HEK293T (cell line): ENCODE measurements at regions not wholly inside any gene's neighbourhood (a gene's known extent, or its start where the extent isn't known, plus 50 kb on each side); places are given as distances from the start of the nearest gene placed in this dataset.

ENCODE experiments used
- CTCF ChIA-PET: fragments of 350-600 bp; formaldehyde crosslinking; extraction: SDS; loops from one replicate; lab custom pipeline; 2021; ENCODE audit warnings: antibody characterized with exemption, inconsistent platforms; lab: Yijun Ruan, JAX
- POLR2A ChIA-PET: fragments of 350-600 bp; formaldehyde crosslinking; extraction: SDS; loops from one replicate; lab custom pipeline; 2020; ENCODE audit warnings: antibody characterized with exemption, inconsistent platforms; lab: Yijun Ruan, JAX
- DNase-seq: peaks from one replicate; pipeline ENCODE4 v3.0.0; 2012; ENCODE audit warnings: mixed read lengths; ENCODE audit errors: extremely low spot score
- ARNT ChIP-seq: fragments of 450-650 bp; IDR thresholded peaks from 2 replicates; pipeline ENCODE4 v1.6.1; 2017; ENCODE audit warnings: mild to moderate bottlenecking
- BHLHE40 ChIP-seq: fragments of 450-650 bp; IDR thresholded peaks from 2 replicates; pipeline ENCODE4 v1.6.1; 2016; ENCODE audit warnings: mild to moderate bottlenecking, moderate library complexity, borderline replicate concordance
- CTBP1 ChIP-seq: fragments of 450-650 bp; IDR thresholded peaks from 2 replicates; pipeline ENCODE4 v1.6.1; 2016; ENCODE audit warnings: borderline replicate concordance
- ELF4 ChIP-seq: fragments of 450-650 bp; IDR thresholded peaks from 2 replicates; pipeline ENCODE4 v1.6.1; 2017; ENCODE audit warnings: antibody characterized with exemption
- FOXA1 ChIP-seq: fragments of 450-650 bp; IDR thresholded peaks from 2 replicates; pipeline ENCODE4 v1.6.1; 2016; ENCODE audit warnings: mild to moderate bottlenecking
- FOXK2 ChIP-seq: fragments of 450-650 bp; IDR thresholded peaks from 2 replicates; pipeline ENCODE4 v1.6.1; 2016; ENCODE audit warnings: mild to moderate bottlenecking
- FOXM1 ChIP-seq: fragments of 450-650 bp; IDR thresholded peaks from 2 replicates; pipeline ENCODE4 v1.6.1; 2017; ENCODE audit warnings: mild to moderate bottlenecking, borderline replicate concordance
- HDGF ChIP-seq: fragments of 450-650 bp; IDR thresholded peaks from 2 replicates; pipeline ENCODE4 v1.6.1; 2017; ENCODE audit warnings: antibody characterized with exemption, borderline replicate concordance
- L3MBTL2 ChIP-seq: fragments of 450-650 bp; conservative IDR thresholded peaks from 2 replicates; pipeline ENCODE4 v1.6.1; 2016; ENCODE audit warnings: mild to moderate bottlenecking
- LEF1 ChIP-seq: fragments of 450-650 bp; IDR thresholded peaks from 2 replicates; pipeline ENCODE4 v1.6.1; 2017; ENCODE audit warnings: mild to moderate bottlenecking, borderline replicate concordance
- NFRKB ChIP-seq: fragments of 450-650 bp; IDR thresholded peaks from 2 replicates; pipeline ENCODE4 v1.6.1; 2016; ENCODE audit warnings: mild to moderate bottlenecking, moderate library complexity
- SP1 ChIP-seq: fragments of 450-650 bp; IDR thresholded peaks from 2 replicates; pipeline ENCODE4 v1.6.1; 2017
- SUZ12 ChIP-seq: fragments of 450-650 bp; IDR thresholded peaks from 2 replicates; pipeline ENCODE4 v1.6.1; 2016; ENCODE audit warnings: mild to moderate bottlenecking
- TARDBP ChIP-seq: fragments of 450-650 bp; IDR thresholded peaks from 2 replicates; pipeline ENCODE4 v1.6.1; 2016
- ZNF384 ChIP-seq: fragments of 450-650 bp; IDR thresholded peaks from 2 replicates; pipeline ENCODE4 v1.6.1; 2016
- TF ChIP-seq, protein P1 (sequence below): fragments of 450-650 bp; IDR thresholded peaks from 2 replicates; pipeline ENCODE4 v1.6.1; 2016

DNA sequence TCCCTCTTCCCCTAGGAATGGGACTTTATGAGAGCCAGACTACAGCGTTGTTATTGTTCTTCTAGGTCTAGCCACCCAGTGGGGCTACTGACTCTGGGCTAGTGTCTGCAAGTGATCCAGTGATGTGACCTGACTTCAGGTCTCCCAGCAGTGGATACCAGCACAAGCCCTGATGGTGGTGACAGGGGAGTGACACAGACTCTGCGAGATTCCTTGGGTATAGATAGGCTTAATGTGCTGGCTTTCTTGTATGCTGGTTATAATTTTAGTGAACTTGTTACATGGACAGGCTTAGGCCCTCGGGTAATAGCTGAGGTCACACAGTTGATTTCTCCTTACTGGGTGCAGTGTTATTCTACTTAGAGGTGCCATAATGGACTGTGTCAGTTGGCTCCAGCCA lies 106.9 kb downstream of the TBC1D30 start:
- TF ChIP-seq FOXK2 = no peak
- no peak for TF ChIP-seq BHLHE40
- no peak for TF ChIP-seq FOXA1
- TF ChIP-seq ARNT = no peak
- no peak for TF ChIP-seq L3MBTL2
- TF ChIP-seq HDGF = no peak
- TF ChIP-seq FOXM1 = no peak
- TF ChIP-seq TARDBP = no peak
- TF ChIP-seq LEF1 = no peak
- no peak for DNase-seq
- CTCF ChIA-PET = no interaction called here
- POLR2A ChIA-PET = no interaction called here

DNA sequence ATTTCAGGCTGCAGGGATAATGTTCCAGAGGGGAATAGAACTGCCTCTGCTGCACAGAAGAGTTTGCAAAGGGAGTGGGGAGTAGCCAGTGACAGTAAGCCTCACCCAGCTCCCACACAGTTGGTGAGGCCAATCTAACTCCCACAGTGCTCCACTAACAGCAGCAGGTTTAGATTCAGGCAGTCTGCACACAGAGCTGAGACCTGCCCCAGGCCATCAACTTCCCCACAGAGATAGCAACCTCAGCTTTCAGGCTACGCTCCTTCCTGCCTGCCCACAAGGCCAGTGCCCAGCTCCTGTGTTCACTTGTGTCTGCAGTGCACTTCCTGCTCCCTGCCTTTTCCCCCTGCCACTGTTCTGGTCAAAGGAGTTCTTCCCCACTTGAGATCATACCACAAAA lies 107.5 kb downstream of the TBC1D30 start:
- TF ChIP-seq ARNT (no peak), L3MBTL2 (no peak), SUZ12 (no peak), LEF1 (no peak), ELF4 (no peak), NFRKB (no peak)
- DNase-seq = no peak
- POLR2A ChIA-PET = interaction anchor here (1.1 kb wide), 1 partner anchor 12 kb away, joined by 3 read pairs; no protein-coding TSS in a partner anchor
- CTCF ChIA-PET = no interaction called here

DNA sequence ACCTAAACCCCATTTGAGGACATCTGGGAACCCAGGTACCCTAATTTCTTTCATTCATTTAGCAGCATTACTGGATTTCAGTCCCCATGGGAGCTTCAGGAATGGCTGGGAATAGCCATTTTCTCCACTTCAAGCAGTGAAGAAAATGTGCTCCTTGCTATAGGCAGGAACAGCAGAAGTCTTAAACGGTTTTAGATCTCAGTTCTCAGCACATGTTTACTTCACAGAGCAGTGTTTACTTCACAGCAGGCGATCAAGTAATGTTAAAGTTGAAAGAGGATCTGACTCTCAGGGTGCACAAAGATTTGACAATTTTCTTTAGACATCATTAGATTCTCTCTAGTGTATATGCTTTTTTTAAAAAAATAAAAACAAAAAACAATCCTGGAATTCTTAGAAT lies 109.3 kb downstream of the TBC1D30 start:
- TF ChIP-seq HDGF = no peak
- no peak for TF ChIP-seq ZNF384
- no peak for TF ChIP-seq LEF1
- no peak for TF ChIP-seq FOXM1
- TF ChIP-seq, protein P1, sequence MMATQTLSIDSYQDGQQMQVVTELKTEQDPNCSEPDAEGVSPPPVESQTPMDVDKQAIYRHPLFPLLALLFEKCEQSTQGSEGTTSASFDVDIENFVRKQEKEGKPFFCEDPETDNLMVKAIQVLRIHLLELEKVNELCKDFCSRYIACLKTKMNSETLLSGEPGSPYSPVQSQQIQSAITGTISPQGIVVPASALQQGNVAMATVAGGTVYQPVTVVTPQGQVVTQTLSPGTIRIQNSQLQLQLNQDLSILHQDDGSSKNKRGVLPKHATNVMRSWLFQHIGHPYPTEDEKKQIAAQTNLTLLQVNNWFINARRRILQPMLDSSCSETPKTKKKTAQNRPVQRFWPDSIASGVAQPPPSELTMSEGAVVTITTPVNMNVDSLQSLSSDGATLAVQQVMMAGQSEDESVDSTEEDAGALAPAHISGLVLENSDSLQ = no peak
- no peak for TF ChIP-seq FOXA1
- TF ChIP-seq L3MBTL2 = no peak
- no peak for TF ChIP-seq BHLHE40
- TF ChIP-seq FOXK2 = no peak
- TF ChIP-seq CTBP1 = no peak
- no peak for TF ChIP-seq NFRKB
- TF ChIP-seq ARNT = no peak
- TF ChIP-seq SUZ12 = no peak
- TF ChIP-seq TARDBP = no peak
- no peak for TF ChIP-seq ELF4
- TF ChIP-seq SP1 = no peak
- POLR2A ChIA-PET = no interaction called here
- DNase-seq = no peak
- CTCF ChIA-PET = no interaction called here

DNA sequence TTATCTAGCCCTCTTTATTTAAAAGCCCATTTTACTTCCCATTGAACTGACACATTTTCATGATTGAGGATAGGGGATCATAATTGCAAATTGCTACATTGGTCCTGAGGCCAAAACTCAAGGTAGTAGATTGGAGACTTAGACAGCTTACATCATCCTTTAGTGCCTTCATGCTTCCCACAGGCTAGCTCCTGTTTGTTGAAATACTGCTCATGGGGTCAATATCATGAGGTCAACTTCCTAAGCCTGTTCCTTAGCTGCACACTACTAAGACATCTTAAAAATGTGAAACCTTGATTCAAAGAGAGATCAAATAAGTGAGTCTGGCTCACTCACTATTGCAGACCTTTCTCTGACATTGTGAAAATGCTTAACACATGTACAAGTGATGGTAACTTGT lies 113.0 kb downstream of the TBC1D30 start:
- ChIA-PET POLR2A (no interaction called here), CTCF (no interaction called here)
- no peak for DNase-seq
- no peak for TF ChIP-seq FOXA1
- TF ChIP-seq, protein P1 = no peak
- no peak for TF ChIP-seq ZNF384
- TF ChIP-seq FOXM1 = no peak
- TF ChIP-seq CTBP1 = no peak
- no peak for TF ChIP-seq ELF4
- TF ChIP-seq HDGF = no peak
- TF ChIP-seq L3MBTL2 = no peak
- no peak for TF ChIP-seq TARDBP
- no peak for TF ChIP-seq LEF1

DNA sequence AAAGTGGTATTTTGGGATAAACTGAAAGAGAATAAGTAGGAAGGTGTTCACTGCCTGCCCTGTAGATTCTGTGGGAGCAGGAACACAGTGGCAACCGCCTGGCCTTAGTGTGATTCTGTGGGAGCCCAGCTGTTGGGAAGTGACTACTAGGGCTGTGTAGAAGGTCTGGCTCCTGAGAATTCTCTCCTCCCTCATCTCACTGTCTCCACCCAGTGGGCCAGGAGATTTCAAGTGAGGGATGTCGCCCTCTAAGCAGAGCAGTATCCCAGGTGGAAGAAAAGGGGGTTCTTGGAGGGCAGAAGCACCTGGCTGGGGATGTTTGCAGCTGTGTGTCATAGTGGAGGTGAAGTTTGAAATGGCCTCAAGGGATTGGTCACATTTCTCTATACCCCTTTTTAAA lies 113.7 kb downstream of the TBC1D30 start:
- ChIA-PET POLR2A (no interaction called here), CTCF (no interaction called here)
- TF ChIP-seq ARNT (no peak), ZNF384 (no peak), SP1 (no peak), TARDBP (no peak), L3MBTL2 (no peak), LEF1 (no peak), BHLHE40 (no peak), CTBP1 (no peak), NFRKB (no peak), ELF4 (no peak), SUZ12 (no peak), HDGF (no peak), FOXK2 (no peak), FOXM1 (no peak), FOXA1 (no peak)
- TF ChIP-seq, protein P1 = no peak
- no peak for DNase-seq

DNA sequence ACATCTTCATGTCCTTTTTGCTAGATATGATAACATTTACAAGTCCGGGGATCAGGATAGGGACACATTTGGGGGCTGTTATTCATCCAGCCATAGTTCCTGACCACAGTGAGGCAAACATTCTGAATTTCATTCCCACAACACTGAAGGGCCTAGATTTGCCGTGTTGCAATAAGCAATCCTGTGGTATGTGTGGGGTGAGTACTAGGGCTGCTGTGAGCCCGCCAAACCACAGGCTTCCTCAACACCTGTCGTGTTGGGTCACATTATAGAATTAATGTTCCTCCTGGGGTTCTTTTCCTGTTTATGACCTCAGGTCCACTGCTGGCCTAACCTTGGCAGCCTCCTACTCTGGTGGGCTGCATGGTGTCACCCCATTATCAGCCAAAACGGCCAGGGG lies 119.2 kb downstream of the TBC1D30 start:
- TF ChIP-seq FOXM1 = no peak
- no peak for TF ChIP-seq NFRKB
- DNase-seq = no peak
- POLR2A ChIA-PET = no interaction called here
- CTCF ChIA-PET = no interaction called here

DNA sequence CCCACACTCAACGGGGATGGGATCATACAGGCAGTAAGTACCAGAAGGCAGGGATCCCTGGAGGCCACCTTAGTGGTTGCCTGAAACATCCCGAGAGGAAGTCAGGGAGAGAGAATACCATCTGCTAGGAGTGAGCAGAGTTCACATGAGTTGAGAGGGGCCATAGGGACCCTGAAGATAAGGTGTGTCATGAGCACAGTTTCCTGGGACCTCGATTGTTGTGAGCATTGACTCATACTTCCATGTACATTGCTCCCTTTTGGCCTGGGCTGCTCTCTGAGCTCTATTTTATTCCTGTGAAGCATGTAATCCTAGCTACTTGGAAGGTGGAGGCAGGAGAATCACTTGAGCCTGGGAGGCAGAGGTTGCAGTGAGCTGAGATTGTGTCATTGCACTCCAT lies 120.5 kb downstream of the TBC1D30 start:
- ChIA-PET POLR2A (interaction anchor here (0.7 kb wide), 1 partner anchor 13 kb away, joined by 3 read pairs; no protein-coding TSS in a partner anchor), CTCF (no interaction called here)
- DNase-seq = no peak
- no peak for TF ChIP-seq FOXK2
- no peak for TF ChIP-seq ELF4
- no peak for TF ChIP-seq FOXM1
- no peak for TF ChIP-seq SUZ12
- no peak for TF ChIP-seq ARNT
- TF ChIP-seq CTBP1 = no peak
- TF ChIP-seq BHLHE40 = no peak
- no peak for TF ChIP-seq HDGF
- TF ChIP-seq, protein P1 = no peak
- TF ChIP-seq SP1 = no peak
- TF ChIP-seq LEF1 = no peak
- TF ChIP-seq NFRKB = no peak
- no peak for TF ChIP-seq L3MBTL2
- TF ChIP-seq ZNF384 = no peak
- TF ChIP-seq FOXA1 = no peak
- no peak for TF ChIP-seq TARDBP
